ENCODE measurements at regions not wholly inside any gene's neighbourhood (a gene's known extent, or its start where the extent isn't known, plus 50 kb on each side); places are given as distances from the start of the nearest gene placed in this dataset.

DNA sequence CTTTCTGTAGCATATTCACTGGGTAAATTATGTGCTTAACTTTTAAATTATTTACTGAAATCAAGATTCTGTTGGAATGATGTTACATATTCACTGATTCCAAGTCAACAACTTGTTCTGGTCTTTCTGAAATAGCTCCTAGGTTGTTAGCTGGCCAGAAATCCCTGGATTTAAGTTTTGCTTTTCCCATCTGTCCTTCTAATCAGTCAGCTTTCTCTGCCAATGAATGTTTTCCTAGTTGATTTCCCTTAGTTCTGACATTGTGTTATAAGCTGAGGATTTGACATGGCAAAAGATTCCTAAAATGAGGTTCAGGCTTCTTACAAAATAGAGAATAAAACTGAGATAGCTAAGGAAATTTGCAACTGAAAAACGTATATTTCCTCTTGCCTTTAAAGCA is 1479.6 kb downstream of the MRPL39 start:
- no peaks in the 10 kb centered on the region for H3K27me3 ChIP-seq (ENCODE audit: control insufficient read depth, extremely low read depth, insufficient read depth, low read length)
- H3K4me3 ChIP-seq (ENCODE audit: control insufficient read depth in 2 of 3, extremely low read depth in 1 of 3, insufficient read depth in 2 of 3, low read depth in 1 of 3, low read length in 3 of 3): no peak overlapping the region
- H3K4me1 ChIP-seq (ENCODE audit: control insufficient read depth, extremely low read depth, insufficient read depth, low read length): no peaks in the 10 kb centered on the region
- FAIRE-seq (no peak), DNase-seq (ENCODE audit: low read depth, low spot score) (no peak)
- H2AFZ ChIP-seq (ENCODE audit: control insufficient read depth, low read length): no peak overlapping the region
- H3K9me3 ChIP-seq (ENCODE audit: control insufficient read depth, low read depth, low read length): peaks cover under 1% of the 10 kb centered on the region
- H3K4me2 ChIP-seq (ENCODE audit: control insufficient read depth, extremely low read depth, insufficient read depth, low read depth, low read length): no peak overlapping the region
- TF ChIP-seq EZH2 (IDR thresholded peaks at IDR 0.05; ENCODE audit: low read length) (no peak), CTCF (optimal IDR thresholded peaks at IDR 0.05 in 1 of 3, IDR thresholded peaks at IDR 0.05 in 1 of 3, conservative IDR thresholded peaks at IDR 0.05 in 1 of 3; ENCODE audit: extremely low read depth in 1 of 3, insufficient read depth in 2 of 3, low read length in 3 of 3) (no peak)
- H3K9me1 ChIP-seq (ENCODE audit: control insufficient read depth, extremely low read depth, insufficient read depth, low read length): no peaks in the 10 kb centered on the region
- no peaks in the 10 kb centered on the region for H3K36me3 ChIP-seq (ENCODE audit: control insufficient read depth in 2 of 2, extremely low read depth in 1 of 2, insufficient read depth in 2 of 2, low read length in 2 of 2)
- H3K9ac ChIP-seq (ENCODE audit: control insufficient read depth, extremely low read depth, insufficient read depth, low read length): no peak overlapping the region
- dilution Hi-C loops (cut with MboI; ENCODE audit: extremely low pct_ligation_motif_present, low sequenced_read_pairs): no loop called here
- H4K20me1 ChIP-seq (ENCODE audit: control insufficient read depth, extremely low read depth, insufficient read depth, low read length): no peaks in the 10 kb centered on the region
- H3K79me2 ChIP-seq (ENCODE audit: control insufficient read depth, insufficient read depth, low read length): no peaks in the 10 kb centered on the region
- no peak overlapping the region for H3K27ac ChIP-seq (ENCODE audit: control insufficient read depth, insufficient read depth, low read length)

DNA sequence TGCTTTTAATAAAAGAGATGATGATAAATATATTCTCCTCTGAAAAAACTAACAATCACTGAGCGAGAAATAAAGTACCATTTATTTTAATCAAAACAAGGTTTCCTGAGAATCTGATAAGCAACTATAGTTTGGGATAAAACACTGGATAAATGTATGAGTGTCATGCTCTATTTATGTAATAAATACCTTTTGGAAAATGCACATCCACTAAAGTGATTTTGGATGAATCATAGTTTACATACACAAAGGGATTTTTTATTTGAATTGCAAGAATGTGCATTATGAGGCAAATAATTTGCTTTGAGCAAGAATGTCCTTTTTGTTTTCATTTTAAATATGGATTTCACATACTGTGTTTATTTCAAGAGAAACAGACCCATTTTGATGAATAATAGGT is 1483.5 kb downstream of the MRPL39 start:
- Histone ChIP-seq H3K79me2 (ENCODE audit: control insufficient read depth, insufficient read depth, low read length) (no peaks in the 10 kb centered on the region), H2AFZ (ENCODE audit: control insufficient read depth, low read length) (no peak overlapping the region), H3K4me2 (ENCODE audit: control insufficient read depth, extremely low read depth, insufficient read depth, low read depth, low read length) (no peak overlapping the region), H4K20me1 (ENCODE audit: control insufficient read depth, extremely low read depth, insufficient read depth, low read length) (no peaks in the 10 kb centered on the region), H3K9me3 (ENCODE audit: control insufficient read depth, low read depth, low read length) (peaks cover 2% of the 10 kb centered on the region), H3K36me3 (ENCODE audit: control insufficient read depth in 2 of 2, extremely low read depth in 1 of 2, insufficient read depth in 2 of 2, low read length in 2 of 2) (no peaks in the 10 kb centered on the region), H3K27me3 (ENCODE audit: control insufficient read depth, extremely low read depth, insufficient read depth, low read length) (no peaks in the 10 kb centered on the region), H3K9me1 (ENCODE audit: control insufficient read depth, extremely low read depth, insufficient read depth, low read length) (no peaks in the 10 kb centered on the region), H3K4me3 (ENCODE audit: control insufficient read depth in 2 of 3, extremely low read depth in 1 of 3, insufficient read depth in 2 of 3, low read depth in 1 of 3, low read length in 3 of 3) (no peak overlapping the region), H3K27ac (ENCODE audit: control insufficient read depth, insufficient read depth, low read length) (no peak overlapping the region), H3K4me1 (ENCODE audit: control insufficient read depth, extremely low read depth, insufficient read depth, low read length) (no peaks in the 10 kb centered on the region), H3K9ac (ENCODE audit: control insufficient read depth, extremely low read depth, insufficient read depth, low read length) (no peak overlapping the region)
- DNase-seq (ENCODE audit: low read depth, low spot score) (no peak), FAIRE-seq (no peak)
- no peak for TF ChIP-seq EZH2 (IDR thresholded peaks at IDR 0.05; ENCODE audit: low read length)
- TF ChIP-seq CTCF (optimal IDR thresholded peaks at IDR 0.05 in 1 of 3, IDR thresholded peaks at IDR 0.05 in 1 of 3, conservative IDR thresholded peaks at IDR 0.05 in 1 of 3; ENCODE audit: extremely low read depth in 1 of 3, insufficient read depth in 2 of 3, low read length in 3 of 3): no peak
- dilution Hi-C loops (cut with MboI; ENCODE audit: extremely low pct_ligation_motif_present, low sequenced_read_pairs): no loop called here

Measured in keratinocyte (primary cell).